HG02588 (cell line): ENCODE measurements at regions not wholly inside any gene's neighbourhood (a gene's known extent, or its start where the extent isn't known, plus 50 kb on each side); places are given as distances from the start of the nearest gene placed in this dataset.

Experiments used
- ATAC-seq: cut with Tn5 transposase; IDR thresholded peaks from one replicate; pipeline ENCODE4 v1.9.1; 2021; ENCODE audit warnings: mild to moderate bottlenecking, moderate library complexity; ENCODE audit not compliant: unreplicated experiment

GRCh38 chr10:128879030-128879429 is 588.0 kb upstream of the MGMT start:
- ATAC-seq, result no peak

GRCh38 chr10:128879441-128880140 is 587.5 kb upstream of the MGMT start:
- no peak for ATAC-seq

- no peak for ATAC-seq
Observed at GRCh38 chr10:128880159-128880725, 586.8 kb upstream of the MGMT start.

- ATAC-seq, result no peak
Observed at GRCh38 chr10:128881086-128881485, 586.0 kb upstream of the MGMT start.

GRCh38 chr10:128883231-128884032 is 583.6 kb upstream of the MGMT start:
- no peak for ATAC-seq

- ATAC-seq, result no peak
Observed at GRCh38 chr10:128884033-128884425, 583.0 kb upstream of the MGMT start.

GRCh38 chr10:128884496-128885072 is 582.5 kb upstream of the MGMT start:
- ATAC-seq, result no peak

GRCh38 chr10:128885573-128886555 is 581.2 kb upstream of the MGMT start:
- no peak for ATAC-seq

GRCh38 chr10:128887856-128888255 is 579.2 kb upstream of the MGMT start:
- ATAC-seq, result no peak

GRCh38 chr10:128892005-128892404 is 575.0 kb upstream of the MGMT start:
- ATAC-seq, result no peak

GRCh38 chr10:128894641-128895040 is 572.4 kb upstream of the MGMT start:
- no peak for ATAC-seq

GRCh38 chr10:128895473-128895872 is 571.6 kb upstream of the MGMT start:
- no peak for ATAC-seq

- no peak for ATAC-seq
Observed at GRCh38 chr10:128896116-128896795, 570.8 kb upstream of the MGMT start.

GRCh38 chr10:128896963-128897362 is 570.1 kb upstream of the MGMT start:
- ATAC-seq, result no peak

- no peak for ATAC-seq
Observed at GRCh38 chr10:128897401-128898129, 569.5 kb upstream of the MGMT start.

- ATAC-seq, result no peak
Observed at GRCh38 chr10:128898133-128898915, 568.7 kb upstream of the MGMT start.

- no peak for ATAC-seq
Observed at GRCh38 chr10:128898916-128899195, 568.2 kb upstream of the MGMT start.

- no peak for ATAC-seq
Observed at GRCh38 chr10:128900456-128900855, 566.6 kb upstream of the MGMT start.

GRCh38 chr10:128901236-128901635 is 565.8 kb upstream of the MGMT start:
- ATAC-seq, result no peak
